ENCODE measurements at regions not wholly inside any gene's neighbourhood (a gene's known extent, or its start where the extent isn't known, plus 50 kb on each side); places are given as distances from the start of the nearest gene placed in this dataset.

DNA sequence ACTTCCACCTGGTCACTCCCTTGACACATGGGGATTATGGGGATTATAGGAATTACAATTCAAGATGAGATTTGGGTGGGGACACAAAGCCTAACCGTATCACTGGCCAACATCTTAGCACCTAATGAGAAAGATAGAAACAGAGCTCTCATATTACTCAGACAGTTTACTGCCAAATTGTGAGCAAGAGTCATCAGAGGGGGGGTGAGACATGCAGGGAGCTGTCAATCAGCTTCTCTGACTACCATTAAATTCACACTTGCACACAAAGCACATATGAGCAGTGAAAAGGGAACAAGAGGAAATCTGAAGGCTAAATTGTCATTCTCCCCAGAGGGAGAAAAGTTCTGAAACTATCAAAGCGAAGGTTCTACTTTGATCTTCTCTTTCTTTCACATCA, 78.1 kb upstream of the GRIN2B start:
- intact Hi-C loops (cut with DNase I), result no loop called here
- H3K27me3 ChIP-seq, result no peaks in the 10 kb centered on the region
- H3K27ac ChIP-seq, result no peak overlapping the region
- TF ChIP-seq, protein P1, sequence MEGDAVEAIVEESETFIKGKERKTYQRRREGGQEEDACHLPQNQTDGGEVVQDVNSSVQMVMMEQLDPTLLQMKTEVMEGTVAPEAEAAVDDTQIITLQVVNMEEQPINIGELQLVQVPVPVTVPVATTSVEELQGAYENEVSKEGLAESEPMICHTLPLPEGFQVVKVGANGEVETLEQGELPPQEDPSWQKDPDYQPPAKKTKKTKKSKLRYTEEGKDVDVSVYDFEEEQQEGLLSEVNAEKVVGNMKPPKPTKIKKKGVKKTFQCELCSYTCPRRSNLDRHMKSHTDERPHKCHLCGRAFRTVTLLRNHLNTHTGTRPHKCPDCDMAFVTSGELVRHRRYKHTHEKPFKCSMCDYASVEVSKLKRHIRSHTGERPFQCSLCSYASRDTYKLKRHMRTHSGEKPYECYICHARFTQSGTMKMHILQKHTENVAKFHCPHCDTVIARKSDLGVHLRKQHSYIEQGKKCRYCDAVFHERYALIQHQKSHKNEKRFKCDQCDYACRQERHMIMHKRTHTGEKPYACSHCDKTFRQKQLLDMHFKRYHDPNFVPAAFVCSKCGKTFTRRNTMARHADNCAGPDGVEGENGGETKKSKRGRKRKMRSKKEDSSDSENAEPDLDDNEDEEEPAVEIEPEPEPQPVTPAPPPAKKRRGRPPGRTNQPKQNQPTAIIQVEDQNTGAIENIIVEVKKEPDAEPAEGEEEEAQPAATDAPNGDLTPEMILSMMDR (IDR thresholded peaks at IDR 0.05), result no peak
- TF ChIP-seq POLR2A (IDR thresholded peaks at IDR 0.05), result no peak
- no peak for DNase-seq
- H3K36me3 ChIP-seq (replicated peaks in 1 of 2), result no peaks in the 10 kb centered on the region
- no peaks in the 10 kb centered on the region for H3K4me1 ChIP-seq (replicated peaks in 1 of 2)
- H3K4me3 ChIP-seq, result no peak overlapping the region
- 62 to 73% (median 66%) methylated on average over 2 of the region's 2 CpGs for WGBS, 4 donors
- no peaks in the 10 kb centered on the region for H3K9me3 ChIP-seq (replicated peaks in 1 of 3)

DNA sequence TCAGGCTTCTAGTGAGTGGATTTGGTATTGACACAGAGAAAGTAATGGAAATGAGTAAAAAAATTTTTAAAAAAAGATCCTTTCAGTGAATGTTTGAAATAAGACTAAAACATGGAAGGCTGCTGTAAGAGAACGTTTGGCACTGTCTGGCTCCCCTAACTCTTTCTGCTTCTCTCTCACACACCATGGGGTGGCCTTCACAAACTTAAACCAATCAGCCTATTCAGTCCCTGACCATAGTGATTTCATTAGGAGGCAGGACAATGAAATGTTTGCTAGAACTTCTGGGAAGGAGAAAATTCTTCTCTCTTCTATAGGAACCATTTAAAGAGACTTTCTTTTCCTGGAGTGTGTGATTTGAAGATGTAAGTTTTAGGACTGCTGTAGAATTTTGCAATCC, 84.2 kb upstream of the GRIN2B start:
- Histone ChIP-seq H3K9me3 (replicated peaks in 1 of 3) (no peaks in the 10 kb centered on the region), H3K27ac (no peak overlapping the region), H3K27me3 (no peaks in the 10 kb centered on the region), H3K4me1 (replicated peaks in 1 of 2) (no peaks in the 10 kb centered on the region), H3K36me3 (replicated peaks in 1 of 2) (no peaks in the 10 kb centered on the region), H3K4me3 (no peak overlapping the region)
- intact Hi-C loops (cut with DNase I), result no loop called here
- DNase-seq, result no peak
- TF ChIP-seq, protein P1 (IDR thresholded peaks at IDR 0.05), result no peak
- TF ChIP-seq POLR2A (IDR thresholded peaks at IDR 0.05), result no peak
- 24 to 34% (median 26%) methylated on average over 1 of the region's 1 CpG for WGBS, 4 donors

DNA sequence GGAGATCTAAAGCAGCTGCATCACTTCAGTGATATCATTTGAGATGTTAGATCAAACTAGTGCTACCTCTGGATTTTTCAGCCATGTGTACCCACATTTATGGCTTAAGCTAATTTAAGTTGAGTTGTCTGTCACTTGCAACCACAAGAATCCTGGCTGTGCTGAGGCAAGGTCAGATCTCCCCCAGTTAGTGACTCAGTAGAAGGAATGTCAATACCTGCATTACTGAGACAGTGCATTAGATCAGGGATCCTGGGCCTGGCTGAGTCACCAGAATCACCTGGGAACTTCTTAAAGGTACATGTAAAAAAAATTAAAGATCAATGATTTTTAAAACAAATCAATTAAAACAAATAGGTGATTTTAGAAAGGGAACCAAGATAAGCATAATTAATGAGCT, 84.6 kb upstream of the GRIN2B start:
- no peak overlapping the region for H3K4me3 ChIP-seq
- H3K27ac ChIP-seq, result no peak overlapping the region
- TF ChIP-seq, protein P1 (IDR thresholded peaks at IDR 0.05), result no peak
- TF ChIP-seq POLR2A (IDR thresholded peaks at IDR 0.05), result no peak
- H3K4me1 ChIP-seq (replicated peaks in 1 of 2), result no peaks in the 10 kb centered on the region
- no peaks in the 10 kb centered on the region for H3K36me3 ChIP-seq (replicated peaks in 1 of 2)
- H3K27me3 ChIP-seq, result no peaks in the 10 kb centered on the region
- H3K9me3 ChIP-seq (replicated peaks in 1 of 3), result no peaks in the 10 kb centered on the region
- intact Hi-C loops (cut with DNase I), result no loop called here
- no peak for DNase-seq

DNA sequence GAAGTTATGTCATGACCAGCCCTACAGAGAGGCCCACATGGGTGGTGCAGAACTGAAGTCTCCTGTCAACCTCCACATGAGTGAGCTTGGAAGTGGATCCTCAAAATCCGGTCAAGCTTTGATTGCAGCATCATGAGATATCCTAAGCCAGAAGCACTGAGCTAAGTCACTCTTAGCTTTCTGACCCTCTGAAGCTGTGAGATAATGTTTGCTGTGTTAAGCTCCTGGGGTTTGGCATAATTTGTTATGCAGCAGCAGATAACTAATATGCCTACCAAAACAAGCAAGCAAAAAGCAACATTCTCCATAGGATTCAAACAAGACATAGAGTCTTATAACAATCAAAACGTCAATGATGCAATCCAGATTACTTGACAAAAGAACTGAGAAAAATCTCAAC, 87.6 kb upstream of the GRIN2B start:
- WGBS, 4 donors, result 83 to 93% (median 86%) methylated on average over 2 of the region's 2 CpGs

More for the DNA sequence above, 87.6 kb upstream of the GRIN2B start:
- intact Hi-C loops (cut with DNase I), result no loop called here
- no peak for DNase-seq
- no peak overlapping the region for H3K4me3 ChIP-seq
- no peaks in the 10 kb centered on the region for H3K27me3 ChIP-seq
- peaks cover 0 to 4% of the 10 kb centered on the region in 2 donors for H3K4me1 ChIP-seq (replicated peaks in 1 of 2)
- no peak for TF ChIP-seq POLR2A (IDR thresholded peaks at IDR 0.05)
- TF ChIP-seq, protein P1 (IDR thresholded peaks at IDR 0.05), result no peak
- H3K36me3 ChIP-seq (replicated peaks in 1 of 2), result no peaks in the 10 kb centered on the region
- H3K27ac ChIP-seq, result no peak overlapping the region
- H3K9me3 ChIP-seq (replicated peaks in 1 of 3), result no peaks in the 10 kb centered on the region

All from adrenal gland (tissue), 9 donors.